Muscle of leg (tissue), 3 donors: ENCODE measurements at regions not wholly inside any gene's neighbourhood (a gene's known extent, or its start where the extent isn't known, plus 50 kb on each side); places are given as distances from the start of the nearest gene placed in this dataset.

Source experiments
- DNase-seq: peaks from one replicate; pipeline ENCODE4 v3.0.0; 2013
- H3K27ac ChIP-seq: one replicate; pipeline ENCODE4 v1.5.1; 2013; ENCODE audit warnings: mild to moderate bottlenecking, low read length, control low read depth
- H3K27me3 ChIP-seq: one replicate; pipeline ENCODE4 v1.6.1; 2013; ENCODE audit warnings: low read length; ENCODE audit not compliant: control insufficient read depth, insufficient read depth
- H3K36me3 ChIP-seq: one replicate; pipeline ENCODE4 v1.6.1; 2013; ENCODE audit warnings: low read length; ENCODE audit not compliant: control insufficient read depth, insufficient read depth
- H3K4me1 ChIP-seq: one replicate; pipeline ENCODE4 v1.6.1; 2013; ENCODE audit warnings: low read length; ENCODE audit not compliant: control insufficient read depth, insufficient read depth
- H3K4me3 ChIP-seq: one replicate; pipeline ENCODE4 v1.5.1; 2013; ENCODE audit warnings: low read length, control low read depth
- H3K9me3 ChIP-seq: replicated peaks from 2 replicates; pipeline ENCODE4 v1.6.1; 2013; ENCODE audit warnings: low read depth, low read length; ENCODE audit not compliant: control insufficient read depth
- WGBS: methylation state at CpG from one replicate; pipeline ENCODE4 v1.1.5; 2013; ENCODE audit warnings: missing lambda C conversion rate; ENCODE audit not compliant: insufficient coverage; 5-methylcytosine and 5-hydroxymethylcytosine counted together

GRCh38 chr20:8963330-8963729 is 105.6 kb upstream of the PLCB4 start:
- Histone ChIP-seq H3K27me3 (no peaks in the 10 kb centered on the region), H3K27ac (no peak overlapping the region), H3K4me3 (no peak overlapping the region), H3K9me3 (no peaks in the 10 kb centered on the region), H3K36me3 (no peaks in the 10 kb centered on the region), H3K4me1 (no peaks in the 10 kb centered on the region)
- no peak for DNase-seq

GRCh38 chr20:8964959-8965562 is 103.8 kb upstream of the PLCB4 start:
- H3K27ac ChIP-seq = no peak overlapping the region
- no peaks in the 10 kb centered on the region for H3K9me3 ChIP-seq
- no peaks in the 10 kb centered on the region for H3K27me3 ChIP-seq
- H3K4me1 ChIP-seq = no peaks in the 10 kb centered on the region
- WGBS = 80% methylated on average over 1 of the region's 5 CpGs
- no peak for DNase-seq
- H3K4me3 ChIP-seq = no peak overlapping the region
- H3K36me3 ChIP-seq = no peaks in the 10 kb centered on the region

- Histone ChIP-seq H3K36me3 (no peaks in the 10 kb centered on the region), H3K27me3 (no peaks in the 10 kb centered on the region), H3K4me1 (no peaks in the 10 kb centered on the region), H3K9me3 (no peaks in the 10 kb centered on the region), H3K27ac (no peak overlapping the region), H3K4me3 (no peak overlapping the region)
- no peak for DNase-seq
- WGBS = 92% methylated on average over 2 of the region's 2 CpGs
These were observed 101.1 kb upstream of the PLCB4 start for GRCh38 chr20:8967641-8968245.

- Histone ChIP-seq H3K27me3 (no peaks in the 10 kb centered on the region), H3K4me1 (no peaks in the 10 kb centered on the region), H3K4me3 (no peak overlapping the region), H3K36me3 (no peaks in the 10 kb centered on the region), H3K27ac (no peak overlapping the region), H3K9me3 (no peaks in the 10 kb centered on the region)
- peak; percentile 19 for DNase-seq
These were observed 99.7 kb upstream of the PLCB4 start for GRCh38 chr20:8969146-8969583.

GRCh38 chr20:8971669-8972316 is 97.1 kb upstream of the PLCB4 start:
- no peaks in the 10 kb centered on the region for H3K9me3 ChIP-seq
- H3K27ac ChIP-seq = no peak overlapping the region
- H3K4me1 ChIP-seq = no peaks in the 10 kb centered on the region
- no peak overlapping the region for H3K4me3 ChIP-seq
- H3K27me3 ChIP-seq = no peaks in the 10 kb centered on the region
- DNase-seq = no peak
- no peaks in the 10 kb centered on the region for H3K36me3 ChIP-seq
- WGBS = 92% methylated on average over 3 of the region's 4 CpGs

GRCh38 chr20:8972963-8973705 is 95.8 kb upstream of the PLCB4 start:
- H3K27me3 ChIP-seq = no peaks in the 10 kb centered on the region
- H3K36me3 ChIP-seq = no peaks in the 10 kb centered on the region
- no peak overlapping the region for H3K27ac ChIP-seq
- no peaks in the 10 kb centered on the region for H3K4me1 ChIP-seq
- no peak for DNase-seq
- no peak overlapping the region for H3K4me3 ChIP-seq
- WGBS = no CpG with 5 or more reads among the region's 4 CpGs
- H3K9me3 ChIP-seq = no peaks in the 10 kb centered on the region

GRCh38 chr20:8974009-8974708 is 94.7 kb upstream of the PLCB4 start:
- no peak for DNase-seq

GRCh38 chr20:8981482-8981881 is 87.4 kb upstream of the PLCB4 start:
- Histone ChIP-seq H3K27ac (no peak overlapping the region), H3K9me3 (no peaks in the 10 kb centered on the region), H3K27me3 (no peaks in the 10 kb centered on the region), H3K4me3 (no peak overlapping the region), H3K36me3 (no peaks in the 10 kb centered on the region), H3K4me1 (no peaks in the 10 kb centered on the region)
- 80% methylated on average over 2 of the region's 5 CpGs for WGBS
- no peak for DNase-seq

More at GRCh38 chr20:8974009-8974708, 94.7 kb upstream of the PLCB4 start:
- no peaks in the 10 kb centered on the region for H3K9me3 ChIP-seq
- no peaks in the 10 kb centered on the region for H3K4me1 ChIP-seq
- WGBS = 88% methylated on average over 1 of the region's 2 CpGs
- H3K4me3 ChIP-seq = no peak overlapping the region
- no peaks in the 10 kb centered on the region for H3K27me3 ChIP-seq
- H3K27ac ChIP-seq = no peak overlapping the region
- no peaks in the 10 kb centered on the region for H3K36me3 ChIP-seq

GRCh38 chr20:8983478-8984345 is 85.2 kb upstream of the PLCB4 start:
- WGBS = 77% methylated on average over 3 of the region's 7 CpGs

More at GRCh38 chr20:8983478-8984345, 85.2 kb upstream of the PLCB4 start:
- Histone ChIP-seq H3K27ac (no peak overlapping the region), H3K9me3 (no peaks in the 10 kb centered on the region), H3K4me3 (no peak overlapping the region), H3K27me3 (no peaks in the 10 kb centered on the region), H3K36me3 (no peaks in the 10 kb centered on the region), H3K4me1 (no peaks in the 10 kb centered on the region)
- no peak for DNase-seq
